Cardiac fibroblast (primary cell): ENCODE measurements at regions not wholly inside any gene's neighbourhood (a gene's known extent, or its start where the extent isn't known, plus 50 kb on each side); places are given as distances from the start of the nearest gene placed in this dataset.
A peak's percentile ranks its signal among the peaks of the same experiment; 100 is the strongest.

Source experiments
- DNase-seq, 2 donors: peaks; one replicate each; pipeline versions ENCODE4 v3.0.0 to v3.0.0-alpha.2; 2010; ENCODE audit warnings: low read depth in 2 of 2
- H3K4me3 ChIP-seq, 2 donors: replicated peaks in 1 of 2; 1 replicate in 1 of 2; 2 replicates in 1 of 2; pipeline ENCODE4 v1.5.1; 2011; ENCODE audit warnings: low read depth in 2 of 2, low read length in 2 of 2, mild to moderate bottlenecking in 2 of 2, moderate library complexity in 1 of 2
- TF ChIP-seq, protein P1 (sequence below): IDR thresholded peaks from one replicate; pipeline ENCODE4 v1.5.1; 2011; ENCODE audit warnings: low read depth, mild to moderate bottlenecking, low read length, inconsistent platforms

GRCh38 chr1:68320349-68320748 lies 88.0 kb upstream of the WLS start:
- no peak for DNase-seq
- TF ChIP-seq, protein P1, sequence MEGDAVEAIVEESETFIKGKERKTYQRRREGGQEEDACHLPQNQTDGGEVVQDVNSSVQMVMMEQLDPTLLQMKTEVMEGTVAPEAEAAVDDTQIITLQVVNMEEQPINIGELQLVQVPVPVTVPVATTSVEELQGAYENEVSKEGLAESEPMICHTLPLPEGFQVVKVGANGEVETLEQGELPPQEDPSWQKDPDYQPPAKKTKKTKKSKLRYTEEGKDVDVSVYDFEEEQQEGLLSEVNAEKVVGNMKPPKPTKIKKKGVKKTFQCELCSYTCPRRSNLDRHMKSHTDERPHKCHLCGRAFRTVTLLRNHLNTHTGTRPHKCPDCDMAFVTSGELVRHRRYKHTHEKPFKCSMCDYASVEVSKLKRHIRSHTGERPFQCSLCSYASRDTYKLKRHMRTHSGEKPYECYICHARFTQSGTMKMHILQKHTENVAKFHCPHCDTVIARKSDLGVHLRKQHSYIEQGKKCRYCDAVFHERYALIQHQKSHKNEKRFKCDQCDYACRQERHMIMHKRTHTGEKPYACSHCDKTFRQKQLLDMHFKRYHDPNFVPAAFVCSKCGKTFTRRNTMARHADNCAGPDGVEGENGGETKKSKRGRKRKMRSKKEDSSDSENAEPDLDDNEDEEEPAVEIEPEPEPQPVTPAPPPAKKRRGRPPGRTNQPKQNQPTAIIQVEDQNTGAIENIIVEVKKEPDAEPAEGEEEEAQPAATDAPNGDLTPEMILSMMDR = no peak
- no peak overlapping the region for H3K4me3 ChIP-seq

GRCh38 chr1:68319907-68320306 lies 87.6 kb upstream of the WLS start:
- no peak for DNase-seq
- TF ChIP-seq, protein P1 = no peak
- H3K4me3 ChIP-seq = no peak overlapping the region

- no peak for DNase-seq
- TF ChIP-seq, protein P1 = no peak
- H3K4me3 ChIP-seq = no peak overlapping the region
Observed at GRCh38 chr1:68317543-68317942, 85.2 kb upstream of the WLS start.

- DNase-seq = peak in 1 of 2 donors; percentile 50
- TF ChIP-seq, protein P1 = no peak
Observed at GRCh38 chr1:68314151-68314780, 81.9 kb upstream of the WLS start.

GRCh38 chr1:68313735-68314134 lies 81.4 kb upstream of the WLS start:
- TF ChIP-seq, protein P1 = no peak
- no peak overlapping the region for H3K4me3 ChIP-seq
- no peak for DNase-seq

More at GRCh38 chr1:68314151-68314780, 81.9 kb upstream of the WLS start:
- no peak overlapping the region for H3K4me3 ChIP-seq

DNA sequence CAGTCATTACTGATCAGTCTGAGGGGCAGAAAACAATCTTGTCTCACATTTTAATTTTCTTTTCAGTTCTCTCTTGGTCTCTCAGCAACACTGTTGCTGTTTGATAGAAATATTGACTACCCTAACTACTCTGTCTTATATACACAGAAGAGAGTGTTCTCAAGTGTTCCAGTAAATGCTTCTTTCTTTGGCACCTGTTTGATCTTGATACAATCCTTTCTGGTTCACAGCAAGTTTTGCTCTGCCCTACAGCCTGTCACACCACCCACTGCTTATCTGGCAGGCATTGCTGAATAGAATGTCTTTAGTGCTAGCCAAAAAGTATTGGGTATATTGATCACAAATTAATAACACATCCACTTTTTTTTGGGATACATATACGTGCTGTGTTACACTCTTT lies 75.7 kb upstream of the WLS start:
- no peak for DNase-seq
- no peak overlapping the region for H3K4me3 ChIP-seq
- TF ChIP-seq, protein P1 = no peak

DNA sequence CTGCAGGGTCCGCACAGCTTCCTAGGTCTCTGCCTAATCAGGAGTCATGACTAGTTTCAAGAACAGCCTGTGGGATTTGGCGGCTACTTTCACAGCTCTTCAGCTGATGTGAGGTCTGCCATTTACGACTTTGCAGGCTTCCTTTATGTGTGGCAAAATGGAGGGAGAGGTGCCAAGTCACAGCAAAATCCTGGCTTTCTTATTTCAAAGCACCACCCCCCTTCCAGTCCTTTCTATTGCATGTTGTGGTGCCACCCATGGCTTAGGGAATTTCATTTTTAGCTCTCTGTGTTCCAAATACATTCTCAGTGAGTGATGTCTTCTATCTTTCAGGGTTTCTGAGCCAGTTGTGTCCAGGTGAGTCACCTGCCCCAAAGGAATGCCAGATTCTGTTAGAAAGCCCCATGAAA lies 75.1 kb upstream of the WLS start:
- TF ChIP-seq, protein P1 = no peak
- no peak for DNase-seq
- no peak overlapping the region for H3K4me3 ChIP-seq
